Spinal cord (tissue), 9 donors: ENCODE measurements at regions not wholly inside any gene's neighbourhood (a gene's known extent, or its start where the extent isn't known, plus 50 kb on each side); places are given as distances from the start of the nearest gene placed in this dataset.
A peak's percentile ranks its signal among the peaks of the same experiment; 100 is the strongest.
"Not testable (repeated sequence)": the region's sequence is repeated elsewhere in the genome, so short reads cannot be mapped to it uniquely, and the experiment has no call there.

Experiments used
- DNase-seq, 6 donors: peaks; one replicate each; pipeline versions ENCODE4 v3.0.0 to v3.0.0-alpha.2; 2013 to 2015; ENCODE audit warnings: low spot score in 6 of 6, low read depth in 4 of 6
- H3K27ac ChIP-seq: one replicate; pipeline ENCODE4 v1.5.1; 2013; ENCODE audit warnings: low read depth, low read length, control low read depth
- H3K27me3 ChIP-seq: one replicate; pipeline ENCODE4 v1.6.1; 2013; ENCODE audit warnings: low read length; ENCODE audit not compliant: control insufficient read depth, insufficient read depth
- H3K36me3 ChIP-seq: one replicate; pipeline ENCODE4 v1.6.1; 2013; ENCODE audit warnings: low read length; ENCODE audit not compliant: control insufficient read depth, insufficient read depth
- H3K4me1 ChIP-seq: one replicate; pipeline ENCODE4 v1.6.1; 2013; ENCODE audit warnings: low read length; ENCODE audit not compliant: control insufficient read depth, insufficient read depth
- H3K4me3 ChIP-seq: one replicate; pipeline ENCODE4 v1.5.1; 2013; ENCODE audit warnings: low read depth, low read length, control low read depth
- H3K9me3 ChIP-seq: one replicate; pipeline ENCODE4 v1.6.1; 2013; ENCODE audit warnings: low read length; ENCODE audit not compliant: control insufficient read depth, insufficient read depth
- WGBS: methylation state at CpG from one replicate; pipeline ENCODE4 v1.1.5; 2013; ENCODE audit warnings: missing lambda C conversion rate; ENCODE audit not compliant: insufficient coverage; 5-methylcytosine and 5-hydroxymethylcytosine counted together
- donor health status: healthy.

GRCh38 chr6:23790756-23791155 is 335.3 kb upstream of the NRSN1 start:
- Histone ChIP-seq H3K9me3 (no peaks in the 10 kb centered on the region), H3K36me3 (no peaks in the 10 kb centered on the region), H3K4me1 (no peaks in the 10 kb centered on the region), H3K4me3 (no peak overlapping the region), H3K27me3 (no peaks in the 10 kb centered on the region), H3K27ac (no peak overlapping the region)
- no CpG with 5 or more reads among the region's 2 CpGs for WGBS
- peak in 1 of 6 donors; percentile 87 for DNase-seq

GRCh38 chr6:23797041-23797440 is 329.0 kb upstream of the NRSN1 start:
- Histone ChIP-seq H3K27ac (no peak overlapping the region), H3K36me3 (no peaks in the 10 kb centered on the region), H3K4me3 (no peak overlapping the region), H3K9me3 (no peaks in the 10 kb centered on the region), H3K4me1 (no peaks in the 10 kb centered on the region), H3K27me3 (no peaks in the 10 kb centered on the region)
- peak in 1 of 6 donors; percentile 3 for DNase-seq
- no CpG with 5 or more reads among the region's 1 CpG for WGBS

GRCh38 chr6:23804289-23804688 is 321.7 kb upstream of the NRSN1 start:
- H3K4me1 ChIP-seq, H3K4me3 ChIP-seq, H3K36me3 ChIP-seq, H3K27me3 ChIP-seq, DNase-seq, H3K9me3 ChIP-seq, H3K27ac ChIP-seq: not testable (repeated sequence)
- WGBS: 85% methylated on average over 5 of the region's 15 CpGs

GRCh38 chr6:23821141-23821540 is 304.9 kb upstream of the NRSN1 start:
- DNase-seq, H3K4me1 ChIP-seq, H3K27ac ChIP-seq, H3K36me3 ChIP-seq, H3K9me3 ChIP-seq, H3K4me3 ChIP-seq, H3K27me3 ChIP-seq: not testable (repeated sequence)
- no CpG with 5 or more reads among the region's 5 CpGs for WGBS

- DNase-seq: no peak
- Histone ChIP-seq H3K9me3 (no peaks in the 10 kb centered on the region), H3K36me3 (no peaks in the 10 kb centered on the region), H3K4me3 (no peak overlapping the region), H3K27ac (no peak overlapping the region), H3K27me3 (no peaks in the 10 kb centered on the region), H3K4me1 (no peaks in the 10 kb centered on the region)
- WGBS: no CpG with 5 or more reads among the region's 1 CpG
These were observed 302.6 kb upstream of the NRSN1 start for GRCh38 chr6:23823421-23823820.

- Histone ChIP-seq H3K4me1 (no peaks in the 10 kb centered on the region), H3K36me3 (no peaks in the 10 kb centered on the region), H3K4me3 (no peak overlapping the region), H3K27me3 (no peaks in the 10 kb centered on the region), H3K9me3 (no peaks in the 10 kb centered on the region), H3K27ac (no peak overlapping the region)
- DNase-seq: no peak
- WGBS: no CpG with 5 or more reads among the region's 1 CpG
These were observed 299.4 kb upstream of the NRSN1 start for GRCh38 chr6:23826572-23826971.

GRCh38 chr6:23828861-23829260 is 297.2 kb upstream of the NRSN1 start:
- 95% methylated on average over 6 of the region's 6 CpGs for WGBS
- no peak for DNase-seq
- H3K4me1 ChIP-seq: no peaks in the 10 kb centered on the region

GRCh38 chr6:23841116-23841515 is 284.9 kb upstream of the NRSN1 start:
- Histone ChIP-seq H3K4me3 (no peak overlapping the region), H3K9me3 (no peaks in the 10 kb centered on the region), H3K36me3 (no peaks in the 10 kb centered on the region), H3K27me3 (no peaks in the 10 kb centered on the region), H3K4me1 (no peaks in the 10 kb centered on the region), H3K27ac (no peak overlapping the region)
- no CpG with 5 or more reads among the region's 1 CpG for WGBS
- DNase-seq: no peak

More at GRCh38 chr6:23828861-23829260, 297.2 kb upstream of the NRSN1 start:
- Histone ChIP-seq H3K36me3 (no peaks in the 10 kb centered on the region), H3K27ac (no peak overlapping the region), H3K9me3 (no peaks in the 10 kb centered on the region), H3K27me3 (no peaks in the 10 kb centered on the region), H3K4me3 (no peak overlapping the region)

GRCh38 chr6:23842760-23843159 is 283.3 kb upstream of the NRSN1 start:
- no peaks in the 10 kb centered on the region for H3K9me3 ChIP-seq
- H3K4me3 ChIP-seq: no peak overlapping the region
- H3K27me3 ChIP-seq: no peaks in the 10 kb centered on the region
- H3K36me3 ChIP-seq: no peaks in the 10 kb centered on the region
- no peaks in the 10 kb centered on the region for H3K4me1 ChIP-seq
- no peak overlapping the region for H3K27ac ChIP-seq
- peak in 1 of 6 donors; percentile 10 for DNase-seq
- WGBS: 60% methylated on average over 1 of the region's 3 CpGs

- H3K36me3 ChIP-seq: no peaks in the 10 kb centered on the region
- no peaks in the 10 kb centered on the region for H3K27me3 ChIP-seq
- no peak overlapping the region for H3K27ac ChIP-seq
- H3K9me3 ChIP-seq: no peaks in the 10 kb centered on the region
- no peak overlapping the region for H3K4me3 ChIP-seq
- no peaks in the 10 kb centered on the region for H3K4me1 ChIP-seq
- no CpG with 5 or more reads among the region's 1 CpG for WGBS
- DNase-seq: peak in 1 of 6 donors; percentile 71
These were observed 274.5 kb upstream of the NRSN1 start for GRCh38 chr6:23851522-23851921.
